NT2/D1 (cell line): ENCODE measurements at regions not wholly inside any gene's neighbourhood (a gene's known extent, or its start where the extent isn't known, plus 50 kb on each side); places are given as distances from the start of the nearest gene placed in this dataset.

Source experiments
- SUZ12 ChIP-seq: IDR thresholded peaks from 2 replicates; pipeline ENCODE4 v1.6.1; 2011; ENCODE audit not compliant: insufficient read length, insufficient read depth; ENCODE audit errors: extremely low read depth
- ZNF274 ChIP-seq: IDR thresholded peaks from 2 replicates; pipeline ENCODE4 v1.6.1; 2011; ENCODE audit warnings: mild to moderate bottlenecking, low read depth, low read length

DNA sequence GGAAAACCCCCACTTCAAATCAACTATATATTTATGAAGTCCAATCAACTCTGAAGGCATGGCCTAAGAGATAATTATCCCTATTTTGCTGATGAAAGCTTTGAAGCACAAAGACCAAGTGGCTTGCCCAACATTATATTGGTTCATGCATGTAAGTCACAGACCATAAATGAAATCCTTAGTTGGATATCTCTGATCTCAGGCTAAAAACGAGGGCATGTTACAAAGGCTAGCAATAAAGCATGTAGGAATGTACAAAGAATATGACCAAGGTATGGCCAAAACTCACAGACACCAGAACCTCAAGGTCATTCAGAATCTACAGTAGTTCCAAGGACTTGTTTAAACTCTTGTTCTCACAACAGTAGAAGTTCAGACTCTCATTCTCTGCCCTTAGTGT is 100.2 kb upstream of the SESN3 start:
- TF ChIP-seq ZNF274 (no peak), SUZ12 (no peak)
